ENCODE measurements at regions not wholly inside any gene's neighbourhood (a gene's known extent, or its start where the extent isn't known, plus 50 kb on each side); places are given as distances from the start of the nearest gene placed in this dataset.

- 75 to 77% methylated on average over 3 of the region's 3 CpGs for WGBS, 2 donors
- Histone ChIP-seq H3K36me3 (replicated peaks in 1 of 2; ENCODE audit: insufficient read depth in 1 of 2, low read depth in 2 of 2) (no peaks in the 10 kb centered on the region), H3K4me1 (no peaks in the 10 kb centered on the region), H3K27ac (no peak overlapping the region), H3K27me3 (no peaks in the 10 kb centered on the region), H3K9me3 (no peaks in the 10 kb centered on the region), H3K4me3 (no peak overlapping the region)
- DNase-seq (no peak), ATAC-seq (no peak)
- intact Hi-C loops (cut with DNase I), result no loop called here
- TF ChIP-seq POLR2A (IDR thresholded peaks at IDR 0.05) (no peak), CTCF (IDR thresholded peaks at IDR 0.05) (no peak)
These were observed 132.7 kb upstream of the MAP3K7 start for GRCh38 chr6:90719321-90720195.

- Histone ChIP-seq H3K36me3 (replicated peaks in 1 of 2; ENCODE audit: insufficient read depth in 1 of 2, low read depth in 2 of 2) (no peaks in the 10 kb centered on the region), H3K27me3 (no peaks in the 10 kb centered on the region), H3K4me1 (no peaks in the 10 kb centered on the region), H3K4me3 (no peak overlapping the region), H3K27ac (no peak overlapping the region), H3K9me3 (no peaks in the 10 kb centered on the region)
- intact Hi-C loops (cut with DNase I), result no loop called here
- 22 to 38% methylated on average over 1 of the region's 1 CpG for WGBS, 2 donors
- no peak for TF ChIP-seq CTCF (IDR thresholded peaks at IDR 0.05)
- no peak for TF ChIP-seq POLR2A (IDR thresholded peaks at IDR 0.05)
- no peak for DNase-seq
- ATAC-seq, result no peak
These were observed 129.5 kb upstream of the MAP3K7 start for GRCh38 chr6:90716376-90716775.

GRCh38 chr6:90715093-90715655, 128.3 kb upstream of the MAP3K7 start:
- DNase-seq (no peak), ATAC-seq (no peak)
- intact Hi-C loops (cut with DNase I), result no loop called here
- H3K4me1 ChIP-seq, result no peaks in the 10 kb centered on the region
- 63 to 77% methylated on average over 13 of the region's 13 CpGs for WGBS, 2 donors
- no peaks in the 10 kb centered on the region for H3K36me3 ChIP-seq (replicated peaks in 1 of 2; ENCODE audit: insufficient read depth in 1 of 2, low read depth in 2 of 2)
- no peaks in the 10 kb centered on the region for H3K9me3 ChIP-seq
- H3K4me3 ChIP-seq, result no peak overlapping the region
- no peaks in the 10 kb centered on the region for H3K27me3 ChIP-seq
- no peak overlapping the region for H3K27ac ChIP-seq
- TF ChIP-seq POLR2A (IDR thresholded peaks at IDR 0.05) (no peak), CTCF (IDR thresholded peaks at IDR 0.05) (no peak)

GRCh38 chr6:90714319-90714718, 127.4 kb upstream of the MAP3K7 start:
- H3K4me1 ChIP-seq, result no peaks in the 10 kb centered on the region
- intact Hi-C loops (cut with DNase I), result no loop called here
- H3K9me3 ChIP-seq, result no peaks in the 10 kb centered on the region
- no peak overlapping the region for H3K27ac ChIP-seq
- TF ChIP-seq CTCF (IDR thresholded peaks at IDR 0.05) (no peak), POLR2A (IDR thresholded peaks at IDR 0.05) (no peak)
- H3K36me3 ChIP-seq (replicated peaks in 1 of 2; ENCODE audit: insufficient read depth in 1 of 2, low read depth in 2 of 2), result no peaks in the 10 kb centered on the region
- no peak overlapping the region for H3K4me3 ChIP-seq
- ATAC-seq, result no peak
- no peaks in the 10 kb centered on the region for H3K27me3 ChIP-seq
- no peak for DNase-seq

GRCh38 chr6:90712114-90712513, 125.2 kb upstream of the MAP3K7 start:
- 72 to 76% methylated on average over 8 of the region's 8 CpGs for WGBS, 2 donors
- ATAC-seq (peak; percentile 45), DNase-seq (peak in 1 of 4 donors; percentile 3)
- TF ChIP-seq CTCF (IDR thresholded peaks at IDR 0.05), result no peak
- no peak for TF ChIP-seq POLR2A (IDR thresholded peaks at IDR 0.05)
- Histone ChIP-seq H3K36me3 (replicated peaks in 1 of 2; ENCODE audit: insufficient read depth in 1 of 2, low read depth in 2 of 2) (no peaks in the 10 kb centered on the region), H3K4me1 (no peaks in the 10 kb centered on the region), H3K9me3 (no peaks in the 10 kb centered on the region), H3K27ac (no peak overlapping the region), H3K27me3 (no peaks in the 10 kb centered on the region), H3K4me3 (no peak overlapping the region)
- intact Hi-C loops (cut with DNase I), result no loop called here

Data from body of pancreas (tissue), 4 donors.